Neuronal stem cell (in vitro differentiated cells): ENCODE measurements at regions not wholly inside any gene's neighbourhood (a gene's known extent, or its start where the extent isn't known, plus 50 kb on each side); places are given as distances from the start of the nearest gene placed in this dataset.
A peak's percentile ranks its signal among the peaks of the same experiment; 100 is the strongest.

Experiments
- DNase-seq: peaks from one replicate; pipeline ENCODE4 v3.0.0-alpha.2; 2013; ENCODE audit warnings: low spot score
- H2AFZ ChIP-seq: one replicate; pipeline ENCODE4 v1.6.1; 2013; ENCODE audit warnings: mild to moderate bottlenecking, low read length, inconsistent platforms
- H2AK5ac ChIP-seq: 2 replicates; pipeline ENCODE4 v1.6.1; 2013; ENCODE audit warnings: low read depth, mild to moderate bottlenecking, inconsistent platforms, low read length, moderate library complexity, mixed read lengths
- H2BK120ac ChIP-seq: 2 replicates; pipeline ENCODE4 v1.6.1; 2013; ENCODE audit warnings: low read depth, mild to moderate bottlenecking, inconsistent platforms, low read length, moderate library complexity, mixed read lengths
- H2BK12ac ChIP-seq: one replicate; pipeline ENCODE4 v1.6.1; 2013; ENCODE audit warnings: low read length, inconsistent platforms
- H2BK15ac ChIP-seq: 2 replicates; pipeline ENCODE4 v1.6.1; 2013; ENCODE audit warnings: mild to moderate bottlenecking, low read length, inconsistent platforms, mixed read lengths
- H2BK5ac ChIP-seq: one replicate; pipeline ENCODE4 v1.6.1; 2013; ENCODE audit warnings: inconsistent platforms, mild to moderate bottlenecking, low read length, moderate library complexity
- H3K14ac ChIP-seq: one replicate; pipeline ENCODE4 v1.6.1; 2013; ENCODE audit warnings: low read length, inconsistent platforms
- H3K18ac ChIP-seq: 2 replicates; pipeline ENCODE4 v1.6.1; 2013; ENCODE audit warnings: low read length, inconsistent platforms
- H3K23ac ChIP-seq: 2 replicates; pipeline ENCODE4 v1.6.1; 2013; ENCODE audit warnings: low read depth, mild to moderate bottlenecking, mixed read lengths, low read length, inconsistent platforms; ENCODE audit not compliant: poor library complexity
- H3K27ac ChIP-seq: replicated peaks from 3 replicates; pipeline ENCODE4 v1.5.1; 2013; ENCODE audit warnings: low read length, inconsistent platforms
- H3K27me3 ChIP-seq, 3 experiments: 2 replicates each; pipeline ENCODE4 v1.6.1; 2013; ENCODE audit warnings: low read length in 3 of 3, mild to moderate bottlenecking in 2 of 3, inconsistent platforms in 1 of 3, low read depth in 1 of 3, mixed read lengths in 1 of 3, moderate library complexity in 1 of 3; ENCODE audit not compliant: control insufficient read depth in 3 of 3, insufficient read depth in 3 of 3
- H3K36me3 ChIP-seq, 2 donors: replicated peaks in 1 of 2; 2 replicates each; pipeline ENCODE4 v1.6.1; 2013; ENCODE audit warnings: low read length in 2 of 2; ENCODE audit not compliant: control insufficient read depth in 2 of 2, insufficient read depth in 2 of 2
- H3K4ac ChIP-seq: 2 replicates; pipeline ENCODE4 v1.6.1; 2013; ENCODE audit warnings: inconsistent platforms, mild to moderate bottlenecking, low read length, moderate library complexity
- H3K4me1 ChIP-seq, 2 donors: 1 replicate in 1 of 2; 2 replicates in 1 of 2; pipeline ENCODE4 v1.6.1; 2013; ENCODE audit warnings: low read length in 2 of 2, low read depth in 1 of 2; ENCODE audit not compliant: control insufficient read depth in 2 of 2, insufficient read depth in 1 of 2
- H3K4me2 ChIP-seq: one replicate; pipeline ENCODE4 v1.6.1; 2013; ENCODE audit warnings: mild to moderate bottlenecking, low read length, inconsistent platforms; ENCODE audit not compliant: insufficient read depth, poor library complexity, severe bottlenecking
- H3K4me3 ChIP-seq, 2 donors: 2 replicates each; pipeline ENCODE4 v1.5.1; 2013; ENCODE audit warnings: low read length in 2 of 2, mild to moderate bottlenecking in 2 of 2, inconsistent platforms in 1 of 2, moderate library complexity in 1 of 2
- H3K79me1 ChIP-seq: one replicate; pipeline ENCODE4 v1.6.1; 2013; ENCODE audit warnings: low read depth, mild to moderate bottlenecking, inconsistent platforms, low read length, moderate library complexity
- H3K9ac ChIP-seq: one replicate; pipeline ENCODE4 v1.6.1; 2013; ENCODE audit warnings: mild to moderate bottlenecking, low read depth, low read length, inconsistent platforms; ENCODE audit not compliant: poor library complexity
- H3K9me3 ChIP-seq, 2 donors: replicated peaks in 1 of 2; 2 replicates each; pipeline versions ENCODE3 to v1.6.1; 2013; ENCODE audit warnings: low read length in 2 of 2, mild to moderate bottlenecking in 2 of 2, inconsistent platforms in 1 of 2, low read depth in 1 of 2, mixed read lengths in 1 of 2, moderate library complexity in 1 of 2; ENCODE audit not compliant: control insufficient read depth in 2 of 2, insufficient read depth in 1 of 2
- H4K8ac ChIP-seq: one replicate; pipeline ENCODE4 v1.6.1; 2013; ENCODE audit warnings: low read depth, mild to moderate bottlenecking, inconsistent platforms, low read length, moderate library complexity
- H4K91ac ChIP-seq: one replicate; pipeline ENCODE4 v1.6.1; 2013; ENCODE audit warnings: low read length, low read depth, mild to moderate bottlenecking, inconsistent platforms; ENCODE audit not compliant: poor library complexity
- WGBS, 2 donors: extraction: QIAGEN DNeasy Blood & Tissue Kit; methylation state at CpG; one replicate each; pipeline ENCODE4 v1.1.7; 2013; ENCODE audit warnings: missing lambda C conversion rate in 2 of 2, mixed read lengths in 1 of 2; ENCODE audit not compliant: insufficient read length in 2 of 2, insufficient replicate concordance in 1 of 2; ENCODE audit errors: extremely low coverage in 2 of 2; 5-methylcytosine and 5-hydroxymethylcytosine counted together

GRCh38 chr16:66306366-66307150, 59.9 kb upstream of the CDH5 start:
- Histone ChIP-seq H3K9ac (no peak overlapping the region), H2AFZ (no peak overlapping the region), H2BK5ac (no peak overlapping the region), H3K4me2 (no peak overlapping the region), H3K4ac (no peak overlapping the region), H2BK120ac (no peak overlapping the region), H3K18ac (peak overlapping the region; percentile 36), H2BK15ac (no peak overlapping the region), H4K91ac (no peak overlapping the region), H3K23ac (no peak overlapping the region), H2BK12ac (no peak overlapping the region), H3K4me3 (peak overlapping the region in 1 of 2 donors; percentile 24), H3K4me1 (no peaks in the 10 kb centered on the region), H3K36me3 (no peaks in the 10 kb centered on the region), H3K27me3 (peaks cover 0 to 7% (median 0%) of the 10 kb centered on the region in 3 experiments), H3K79me1 (no peaks in the 10 kb centered on the region), H4K8ac (no peak overlapping the region), H3K14ac (no peak overlapping the region), H2AK5ac (no peak overlapping the region), H3K9me3 (no peaks in the 10 kb centered on the region), H3K27ac (no peak overlapping the region)
- no CpG with 5 or more reads among the region's 9 CpGs for WGBS, 2 donors
- no peak for DNase-seq

GRCh38 chr16:66304961-66305360, 61.5 kb upstream of the CDH5 start:
- H2BK15ac ChIP-seq: no peak overlapping the region
- no peak overlapping the region for H2AK5ac ChIP-seq
- H3K9ac ChIP-seq: peak overlapping the region; percentile 24
- WGBS, 2 donors: no CpG with 5 or more reads among the region's 3 CpGs
- H2AFZ ChIP-seq: no peak overlapping the region
- H3K27ac ChIP-seq: no peak overlapping the region
- no peak overlapping the region for H3K4me2 ChIP-seq
- no peaks in the 10 kb centered on the region for H3K36me3 ChIP-seq
- H2BK12ac ChIP-seq: no peak overlapping the region
- H3K4me3 ChIP-seq: no peak overlapping the region
- DNase-seq: no peak
- H3K18ac ChIP-seq: peak overlapping the region; percentile 87
- H2BK5ac ChIP-seq: no peak overlapping the region
- H3K27me3 ChIP-seq: no peaks in the 10 kb centered on the region
- peak overlapping the region; percentile 16 for H3K23ac ChIP-seq
- no peaks in the 10 kb centered on the region for H3K9me3 ChIP-seq
- H3K4ac ChIP-seq: no peak overlapping the region
- H4K91ac ChIP-seq: no peak overlapping the region
- H3K79me1 ChIP-seq: no peaks in the 10 kb centered on the region
- H3K14ac ChIP-seq: no peak overlapping the region
- H4K8ac ChIP-seq: no peak overlapping the region
- no peaks in the 10 kb centered on the region for H3K4me1 ChIP-seq
- no peak overlapping the region for H2BK120ac ChIP-seq

- H3K36me3 ChIP-seq: no peaks in the 10 kb centered on the region
- no CpG with 5 or more reads among the region's 7 CpGs for WGBS, 2 donors
- no peak for DNase-seq
- no peak overlapping the region for H3K4ac ChIP-seq
- no peak overlapping the region for H3K18ac ChIP-seq
- no peaks in the 10 kb centered on the region for H3K27me3 ChIP-seq
- H3K27ac ChIP-seq: no peak overlapping the region
- H4K91ac ChIP-seq: peak overlapping the region; percentile 18
- no peak overlapping the region for H3K23ac ChIP-seq
- no peaks in the 10 kb centered on the region for H3K4me1 ChIP-seq
- H2AFZ ChIP-seq: no peak overlapping the region
- H2BK15ac ChIP-seq: no peak overlapping the region
- no peaks in the 10 kb centered on the region for H3K9me3 ChIP-seq
- H4K8ac ChIP-seq: no peak overlapping the region
- no peak overlapping the region for H2AK5ac ChIP-seq
- H2BK5ac ChIP-seq: no peak overlapping the region
- H3K79me1 ChIP-seq: no peaks in the 10 kb centered on the region
- peak overlapping the region in 1 of 2 donors; percentile 38 for H3K4me3 ChIP-seq
- H3K14ac ChIP-seq: no peak overlapping the region
- H3K9ac ChIP-seq: no peak overlapping the region
- no peak overlapping the region for H2BK12ac ChIP-seq
- H3K4me2 ChIP-seq: no peak overlapping the region
- no peak overlapping the region for H2BK120ac ChIP-seq
Observed at GRCh38 chr16:66304151-66304550, 62.3 kb upstream of the CDH5 start.

- H3K9ac ChIP-seq: no peak overlapping the region
- no peak overlapping the region for H3K4ac ChIP-seq
- no peak for DNase-seq
- no peak overlapping the region for H3K14ac ChIP-seq
- no peaks in the 10 kb centered on the region for H3K36me3 ChIP-seq
- H2AK5ac ChIP-seq: no peak overlapping the region
- no peak overlapping the region for H4K91ac ChIP-seq
- H2BK12ac ChIP-seq: no peak overlapping the region
- H2BK15ac ChIP-seq: no peak overlapping the region
- no peak overlapping the region for H3K27ac ChIP-seq
- no peak overlapping the region for H2BK5ac ChIP-seq
- no peak overlapping the region for H2AFZ ChIP-seq
- no CpG with 5 or more reads among the region's 1 CpG for WGBS, 2 donors
- H3K18ac ChIP-seq: no peak overlapping the region
- no peak overlapping the region for H2BK120ac ChIP-seq
- peaks cover 0 to 5% (median 0%) of the 10 kb centered on the region in 3 experiments for H3K27me3 ChIP-seq
- no peaks in the 10 kb centered on the region for H3K4me1 ChIP-seq
- no peak overlapping the region for H4K8ac ChIP-seq
- H3K79me1 ChIP-seq: no peaks in the 10 kb centered on the region
- no peak overlapping the region for H3K23ac ChIP-seq
- no peak overlapping the region for H3K4me3 ChIP-seq
- H3K4me2 ChIP-seq: no peak overlapping the region
- no peaks in the 10 kb centered on the region for H3K9me3 ChIP-seq
Observed at GRCh38 chr16:66300501-66300900, 66.0 kb upstream of the CDH5 start.
